ENCODE measurements at regions not wholly inside any gene's neighbourhood (a gene's known extent, or its start where the extent isn't known, plus 50 kb on each side); places are given as distances from the start of the nearest gene placed in this dataset.
"Not testable (repeated sequence)": the region's sequence is repeated elsewhere in the genome, so short reads cannot be mapped to it uniquely, and the experiment has no call there.

GRCh38 chrY:20891440-20892160 is 135.7 kb downstream of the RPS4Y2 start:
- no peak for DNase-seq

GRCh38 chrY:20925350-20926091 is 169.6 kb downstream of the RPS4Y2 start:
- peak; percentile 9 for DNase-seq

- DNase-seq = no peak
These were observed 173.9 kb downstream of the RPS4Y2 start for GRCh38 chrY:20929691-20930342.

GRCh38 chrY:20936709-20937251 is 180.9 kb downstream of the RPS4Y2 start:
- not testable (repeated sequence) for DNase-seq

GRCh38 chrY:20961512-20961911 is 205.6 kb downstream of the RPS4Y2 start:
- DNase-seq = no peak

GRCh38 chrY:20967828-20968227 is 211.9 kb downstream of the RPS4Y2 start:
- DNase-seq = no peak

GRCh38 chrY:20968237-20968636 is 212.3 kb downstream of the RPS4Y2 start:
- no peak for DNase-seq

- no peak for DNase-seq
These were observed 215.5 kb downstream of the RPS4Y2 start for GRCh38 chrY:20971371-20971770.

- no peak for DNase-seq
These were observed 230.1 kb downstream of the RPS4Y2 start for GRCh38 chrY:20986037-20986436.

- no peak for DNase-seq
These were observed 234.2 kb downstream of the RPS4Y2 start for GRCh38 chrY:20990123-20990522.

- DNase-seq = no peak
These were observed 235.1 kb downstream of the RPS4Y2 start for GRCh38 chrY:20990869-20991548.

- DNase-seq = no peak
These were observed 241.4 kb downstream of the RPS4Y2 start for GRCh38 chrY:20997355-20997754.

GRCh38 chrY:20998016-20998415 is 242.1 kb downstream of the RPS4Y2 start:
- DNase-seq = no peak

- no peak for DNase-seq
These were observed 242.6 kb downstream of the RPS4Y2 start for GRCh38 chrY:20998483-20998882.

GRCh38 chrY:21001102-21001501 is 245.2 kb downstream of the RPS4Y2 start:
- no peak for DNase-seq

- DNase-seq = no peak
These were observed 247.2 kb downstream of the RPS4Y2 start for GRCh38 chrY:21003059-21003458.

GRCh38 chrY:21005531-21005930 is 249.6 kb downstream of the RPS4Y2 start:
- no peak for DNase-seq

GRCh38 chrY:21021811-21022210 is 265.9 kb downstream of the RPS4Y2 start:
- DNase-seq = no peak

- peak; percentile 2 for DNase-seq
These were observed 266.6 kb downstream of the RPS4Y2 start for GRCh38 chrY:21022326-21023044.

- DNase-seq = no peak
These were observed 268.0 kb downstream of the RPS4Y2 start for GRCh38 chrY:21023906-21024305.

- no peak for DNase-seq
These were observed 272.6 kb downstream of the RPS4Y2 start for GRCh38 chrY:21028506-21028905.

GRCh38 chrY:21033363-21033762 is 277.5 kb downstream of the RPS4Y2 start:
- DNase-seq = no peak
